ENCODE measurements at regions not wholly inside any gene's neighbourhood (a gene's known extent, or its start where the extent isn't known, plus 50 kb on each side); places are given as distances from the start of the nearest gene placed in this dataset.

GRCh38 chr3:124249038-124249437, 257.1 kb upstream of the ROPN1 start:
- no peak for DNase-seq

GRCh38 chr3:124250053-124250452, 258.1 kb upstream of the ROPN1 start:
- no peak for DNase-seq

- no peak for DNase-seq
These were observed 264.2 kb upstream of the ROPN1 start for GRCh38 chr3:124256156-124256555.

DNA sequence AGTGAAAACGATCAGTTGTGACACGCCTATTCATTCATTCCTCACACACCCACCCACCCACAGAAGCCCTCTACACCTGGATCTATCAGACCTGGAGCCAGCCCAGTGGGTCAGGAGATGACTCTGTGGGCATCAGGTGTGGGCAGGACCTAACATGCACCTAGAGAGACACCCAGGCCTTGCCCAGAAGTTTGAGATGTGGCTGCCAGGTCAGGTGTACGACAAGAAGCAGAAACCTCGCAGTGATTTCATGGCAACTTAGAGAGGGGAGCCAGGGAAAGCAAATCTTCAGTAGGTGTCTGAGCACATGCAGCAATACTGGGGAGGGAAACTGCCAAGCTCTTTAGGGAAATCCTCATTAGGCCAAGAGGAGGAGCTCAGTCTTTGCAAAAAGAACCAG, 264.7 kb upstream of the ROPN1 start:
- DNase-seq = no peak

DNA sequence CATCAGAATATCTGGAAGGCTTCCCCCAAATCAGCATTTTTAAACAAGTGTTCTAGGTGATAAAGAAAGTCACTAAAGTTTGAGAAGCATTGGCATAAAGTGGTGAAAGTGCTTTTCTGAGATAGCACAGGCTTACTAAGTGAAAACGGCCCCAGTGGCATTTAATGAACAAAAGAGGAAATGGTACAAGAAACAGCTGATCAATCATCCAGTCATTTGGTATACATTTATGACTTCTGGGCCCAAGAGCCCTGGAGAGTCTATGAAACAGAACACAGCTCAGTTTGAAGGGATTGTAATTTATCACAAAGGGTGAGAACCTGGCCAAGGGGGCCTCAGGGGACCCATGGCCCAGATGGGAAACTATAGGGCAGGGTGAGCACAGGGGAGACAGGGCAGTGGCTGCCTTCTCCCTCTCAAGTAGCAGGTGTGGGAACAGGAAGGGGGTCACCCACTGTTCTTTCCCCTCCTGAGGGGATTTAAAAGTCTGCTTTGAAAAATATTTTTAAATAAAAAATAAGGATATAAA, 265.5 kb upstream of the ROPN1 start:
- DNase-seq = no peak

- no peak for DNase-seq
These were observed 266.2 kb upstream of the ROPN1 start for GRCh38 chr3:124258057-124258500.

DNA sequence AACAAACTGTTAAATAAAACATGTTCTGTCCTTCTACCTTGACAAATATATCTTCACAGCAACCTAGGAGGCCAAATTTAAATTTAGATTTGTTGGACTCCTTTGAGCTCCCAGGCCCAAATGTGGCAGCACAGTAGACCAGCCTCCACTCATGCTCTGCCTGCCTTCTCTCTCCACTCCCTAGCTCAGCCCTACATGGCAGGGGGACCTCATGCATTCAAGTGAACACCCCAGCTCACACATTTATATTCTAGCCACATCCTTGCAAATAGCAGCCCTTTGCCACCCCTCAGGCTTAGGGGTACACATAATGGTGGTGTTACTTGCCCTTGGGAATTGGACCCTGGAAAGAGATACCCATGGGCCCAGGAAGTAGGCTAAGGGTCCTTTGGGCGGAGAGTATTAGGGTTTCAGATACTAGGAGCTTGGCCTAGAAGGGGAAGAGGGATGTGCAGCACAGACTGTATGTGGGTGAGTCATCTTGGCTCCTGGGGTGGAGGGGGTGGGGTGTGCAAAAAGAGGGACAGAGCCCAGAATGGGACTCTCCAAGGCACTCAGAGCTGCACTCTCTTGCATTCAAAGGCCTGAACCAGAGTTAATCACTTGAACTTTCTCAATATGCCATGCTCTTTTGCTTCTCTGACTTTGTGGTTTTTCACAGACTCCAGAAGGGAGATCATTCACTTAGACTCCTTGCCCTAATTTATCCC, 268.4 kb upstream of the ROPN1 start:
- DNase-seq = no peak

GRCh38 chr3:124261306-124261705, 269.4 kb upstream of the ROPN1 start:
- DNase-seq = no peak

GRCh38 chr3:124263168-124263567, 271.2 kb upstream of the ROPN1 start:
- DNase-seq = no peak

DNA sequence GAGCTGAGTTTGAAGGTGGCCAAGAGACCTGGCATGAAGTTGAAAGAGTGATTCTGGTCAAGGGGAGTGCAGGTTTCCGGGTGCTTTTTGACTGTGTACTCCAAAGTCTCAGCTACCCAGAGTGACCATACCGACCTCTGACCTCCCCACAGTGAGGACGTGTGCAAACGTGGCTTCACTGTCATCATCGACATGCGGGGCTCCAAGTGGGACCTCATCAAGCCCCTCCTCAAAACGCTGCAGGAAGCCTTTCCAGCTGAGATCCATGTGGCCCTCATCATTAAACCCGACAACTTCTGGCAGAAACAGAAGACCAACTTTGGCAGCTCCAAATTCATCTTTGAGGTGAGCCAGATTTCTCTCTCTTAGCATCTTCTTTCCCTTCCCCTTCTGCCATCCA, 272.4 kb upstream of the ROPN1 start:
- DNase-seq = no peak

GRCh38 chr3:124266487-124266886, 274.6 kb upstream of the ROPN1 start:
- no peak for DNase-seq

DNA sequence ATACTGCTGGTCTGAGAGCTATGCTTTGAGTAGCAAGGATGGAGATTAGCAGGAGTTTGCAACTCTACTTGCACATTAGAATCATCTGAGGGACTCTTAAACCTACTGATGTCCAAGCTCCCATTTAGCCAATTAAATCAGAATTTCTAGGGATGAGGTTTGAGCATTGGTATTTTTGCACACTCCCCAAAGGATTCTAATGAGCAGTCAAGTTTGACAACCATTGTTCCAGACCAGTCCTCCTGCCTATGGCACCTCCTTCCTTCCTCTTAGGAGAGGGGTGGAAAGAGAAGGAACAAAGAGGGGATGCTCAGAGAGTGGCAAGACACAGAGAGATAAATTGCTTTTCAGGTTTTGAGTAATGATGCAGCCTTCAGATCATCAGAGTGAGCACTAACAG, 275.5 kb upstream of the ROPN1 start:
- DNase-seq = no peak

DNA sequence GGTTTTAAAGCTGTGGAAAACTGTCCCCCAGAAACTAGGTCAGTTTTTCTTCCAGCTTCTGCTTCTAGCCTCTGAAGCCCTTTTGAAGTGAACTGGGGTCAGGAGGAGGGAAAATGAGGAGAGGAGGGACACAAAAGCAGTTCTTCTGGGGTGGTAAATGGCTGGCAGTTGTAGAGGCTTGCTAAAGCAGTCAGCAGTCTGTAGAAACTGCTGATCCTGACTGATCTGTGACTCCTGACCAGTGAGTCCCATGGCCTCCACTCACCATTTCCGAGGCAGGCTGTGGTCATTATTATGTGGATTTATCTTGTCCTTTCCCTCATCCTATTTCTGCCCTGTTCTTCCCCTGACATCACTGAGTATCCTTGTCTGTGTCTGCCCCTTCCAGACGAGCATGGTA, 276.4 kb upstream of the ROPN1 start:
- DNase-seq = no peak

- no peak for DNase-seq
These were observed 277.7 kb upstream of the ROPN1 start for GRCh38 chr3:124269619-124270018.

DNA sequence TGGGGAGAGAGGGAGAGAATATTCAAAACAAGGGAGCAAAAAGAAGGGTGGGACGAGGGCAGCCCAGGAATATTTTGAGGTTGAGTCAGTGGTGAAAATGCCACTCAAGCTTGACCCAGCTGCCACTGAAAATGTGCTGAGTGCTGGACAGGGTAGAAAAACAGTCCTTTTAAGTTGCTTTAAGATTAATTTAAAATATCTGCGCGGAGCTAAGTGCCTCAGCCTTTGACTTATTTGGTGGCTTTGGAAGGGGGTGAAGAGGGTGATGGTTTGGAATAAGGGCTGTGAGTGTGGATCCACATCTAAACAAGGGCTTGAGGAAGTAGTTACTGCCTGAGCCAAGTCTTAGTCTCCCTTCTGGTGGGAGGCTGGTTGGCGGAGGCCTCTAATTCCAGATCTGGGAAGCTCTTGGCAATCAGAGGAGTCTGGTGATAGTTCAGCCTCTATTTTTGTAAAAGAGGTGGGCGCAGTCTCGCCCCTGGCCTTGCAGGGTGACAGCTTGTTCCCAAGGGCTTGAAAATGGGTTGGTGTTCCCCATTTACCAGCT, 280.8 kb upstream of the ROPN1 start:
- DNase-seq = no peak

DNA sequence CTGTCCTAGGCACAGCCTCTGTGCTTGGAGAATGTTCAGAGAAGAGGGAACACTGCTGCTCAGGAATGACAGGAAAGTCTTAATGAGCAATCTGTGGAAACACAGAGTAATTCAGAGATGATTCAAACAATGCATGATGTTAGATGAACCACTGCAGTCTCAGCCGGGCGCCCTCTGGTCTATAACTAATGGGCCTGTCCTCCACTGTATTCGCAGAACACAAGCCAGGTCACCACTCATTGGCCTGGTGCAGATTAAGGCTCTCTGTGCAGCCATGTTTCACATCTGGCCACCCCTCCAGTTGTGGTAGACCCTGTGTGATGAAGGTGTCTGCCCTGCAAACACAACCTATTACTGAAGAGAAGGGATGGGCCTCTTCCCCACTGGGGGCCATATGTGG, 281.7 kb upstream of the ROPN1 start:
- no peak for DNase-seq

- DNase-seq = no peak
These were observed 282.1 kb upstream of the ROPN1 start for GRCh38 chr3:124274051-124274450.

GRCh38 chr3:124275412-124275811, 283.5 kb upstream of the ROPN1 start:
- DNase-seq = no peak

DNA sequence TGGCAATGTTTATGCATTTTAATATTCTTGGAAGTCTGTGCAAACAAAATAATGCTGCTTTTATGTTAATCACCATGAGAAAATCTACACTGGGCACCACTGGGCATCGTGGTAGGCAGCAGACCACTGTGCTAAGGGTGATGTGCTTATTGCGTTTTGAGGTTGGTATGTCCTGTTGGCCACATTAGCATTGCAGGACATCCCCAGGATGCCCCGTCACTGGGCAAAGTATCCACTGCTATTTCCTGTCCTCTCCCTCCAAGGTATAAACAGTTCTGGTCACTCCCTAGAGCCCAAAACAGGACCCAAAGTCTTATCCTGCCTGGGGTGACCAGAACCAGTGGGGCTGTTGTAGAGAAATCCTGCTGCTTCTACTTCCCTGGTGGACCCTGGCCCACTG, 284.2 kb upstream of the ROPN1 start:
- no peak for DNase-seq

- no peak for DNase-seq
These were observed 284.7 kb upstream of the ROPN1 start for GRCh38 chr3:124276539-124277143.

GRCh38 chr3:124277144-124277890, 285.4 kb upstream of the ROPN1 start:
- no peak for DNase-seq

GRCh38 chr3:124281453-124282316, 289.8 kb upstream of the ROPN1 start:
- DNase-seq = no peak
